ENCODE measurements at regions not wholly inside any gene's neighbourhood (a gene's known extent, or its start where the extent isn't known, plus 50 kb on each side); places are given as distances from the start of the nearest gene placed in this dataset.
"Not testable (repeated sequence)": the region's sequence is repeated elsewhere in the genome, so short reads cannot be mapped to it uniquely, and the experiment has no call there.

DNA sequence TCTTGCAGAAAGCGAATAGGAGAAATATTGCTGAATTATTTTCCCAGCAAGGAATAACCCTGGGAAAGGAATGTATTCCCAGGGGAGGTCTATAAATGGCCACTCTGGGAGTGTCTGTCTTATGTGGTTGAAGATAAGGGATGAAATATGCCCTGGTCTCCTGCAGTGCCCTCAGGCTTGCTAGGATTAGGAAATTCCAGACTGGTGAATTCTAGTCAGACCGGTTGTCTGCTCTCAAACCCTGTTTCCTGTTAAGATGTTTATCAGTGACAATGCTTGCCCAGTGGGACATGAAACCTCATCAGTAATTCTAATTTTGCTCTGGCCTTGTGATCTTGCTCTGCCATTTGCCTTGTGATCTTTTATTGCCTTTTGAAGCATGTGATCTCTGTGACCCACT lies 148.2 kb upstream of the CHODL start:
- DNase-seq, result not testable (repeated sequence)

DNA sequence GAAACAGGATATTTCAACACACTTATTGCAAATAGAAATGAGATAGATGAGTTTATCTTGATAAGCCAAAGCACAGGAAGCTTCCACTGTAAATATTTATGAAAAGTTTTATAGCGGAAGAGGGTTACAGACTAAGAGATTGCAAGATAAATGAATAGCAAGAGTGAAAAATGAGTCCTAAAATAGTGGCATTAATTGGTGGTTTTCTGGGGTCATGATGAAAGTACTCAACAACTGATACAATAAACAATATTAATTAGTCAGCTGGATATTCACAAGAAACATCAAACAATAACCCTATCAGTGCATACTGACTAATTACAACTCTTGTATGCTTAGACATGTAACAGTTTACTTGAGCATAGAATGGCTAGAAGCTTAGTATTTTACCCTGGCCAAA lies 154.8 kb upstream of the CHODL start:
- no peak for DNase-seq

DNA sequence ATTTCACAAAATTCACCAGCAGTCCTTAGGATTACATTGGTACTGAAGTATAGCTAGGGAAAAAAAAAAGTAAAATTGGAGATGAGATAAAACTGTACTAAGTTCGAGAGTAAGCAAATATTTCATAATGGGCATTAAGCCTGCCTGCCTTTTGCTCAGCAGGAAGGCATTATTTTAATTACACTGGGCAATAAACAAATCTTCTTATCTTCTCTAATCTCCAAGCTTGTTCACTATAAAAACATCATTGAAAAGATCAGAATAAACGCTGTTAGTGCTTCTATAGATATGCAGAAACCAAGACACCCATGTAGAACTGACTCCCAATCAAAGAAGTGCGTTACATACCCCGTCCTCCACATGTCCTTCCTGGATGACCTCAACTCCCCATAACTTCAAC lies 174.2 kb upstream of the CHODL start:
- DNase-seq, result no peak

DNA sequence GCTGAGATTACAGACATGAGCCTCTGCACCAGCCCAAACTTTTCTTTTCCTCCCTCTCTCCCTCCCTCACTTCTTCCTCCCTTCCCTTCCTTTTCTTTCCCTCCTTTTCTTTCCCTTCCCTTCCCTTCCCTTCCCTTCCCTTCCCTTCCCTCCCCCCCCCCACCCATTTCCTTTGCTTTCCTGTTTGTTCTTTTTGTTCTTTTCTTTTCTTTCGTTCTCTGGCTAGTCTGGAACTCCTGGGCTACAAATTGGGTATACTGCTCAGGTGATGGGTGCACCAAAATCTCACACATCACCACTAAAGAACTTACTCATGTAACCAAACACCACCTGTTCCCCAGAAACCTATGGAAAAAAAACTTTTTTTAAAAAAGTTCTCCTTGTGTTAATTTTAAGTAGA lies 174.8 kb upstream of the CHODL start:
- DNase-seq, result no peak

DNA sequence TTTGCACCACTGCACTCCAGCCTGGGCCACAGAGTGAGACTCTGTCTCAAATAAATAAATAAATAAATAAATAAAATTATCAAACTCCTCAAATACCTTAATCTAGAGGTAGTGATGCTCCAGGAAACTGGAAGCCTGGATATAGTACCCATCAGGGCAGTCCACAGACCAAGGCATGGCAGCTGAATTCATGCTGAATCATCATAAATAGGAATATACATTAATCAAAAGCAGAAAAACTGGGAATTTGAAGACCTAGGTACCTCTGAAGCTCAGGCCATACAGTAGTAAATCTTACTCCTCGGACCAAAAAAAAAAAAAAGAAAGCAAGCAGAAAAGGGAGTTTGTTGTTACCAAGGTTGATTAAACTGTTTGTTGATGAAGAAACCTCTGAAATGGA lies 184.2 kb upstream of the CHODL start:
- no peak for DNase-seq

DNA sequence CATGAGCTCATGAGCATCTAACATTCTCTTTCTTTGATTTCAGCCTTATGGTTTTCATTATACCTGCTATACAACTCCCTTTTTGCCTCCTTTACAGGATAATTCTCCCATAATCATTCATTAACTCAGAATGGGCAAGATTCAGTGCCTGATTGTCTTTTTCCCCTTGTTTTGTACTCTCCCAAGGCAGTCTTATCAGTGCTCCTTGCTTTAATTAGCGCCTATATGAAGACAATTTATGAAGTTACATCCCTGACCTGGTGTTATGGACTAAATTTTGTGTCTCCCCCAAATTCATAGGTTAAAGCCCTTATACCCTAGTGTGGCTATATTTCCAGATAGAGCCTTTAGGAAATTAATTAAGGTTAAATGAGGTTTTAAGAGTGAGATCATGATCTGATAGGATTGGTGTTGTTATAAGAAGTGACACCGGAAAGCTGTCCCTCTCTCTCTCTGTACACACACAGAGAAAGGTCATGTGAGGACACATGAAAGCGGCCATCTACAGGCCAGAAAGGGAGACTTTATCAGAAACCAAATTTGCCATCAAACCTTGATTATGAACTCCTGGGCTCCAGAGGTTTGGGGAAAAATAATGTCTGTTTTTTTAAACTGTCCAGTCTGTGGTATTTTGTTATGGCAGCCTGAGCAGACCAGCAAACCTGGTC lies 185.8 kb upstream of the CHODL start:
- DNase-seq, result no peak

DNA sequence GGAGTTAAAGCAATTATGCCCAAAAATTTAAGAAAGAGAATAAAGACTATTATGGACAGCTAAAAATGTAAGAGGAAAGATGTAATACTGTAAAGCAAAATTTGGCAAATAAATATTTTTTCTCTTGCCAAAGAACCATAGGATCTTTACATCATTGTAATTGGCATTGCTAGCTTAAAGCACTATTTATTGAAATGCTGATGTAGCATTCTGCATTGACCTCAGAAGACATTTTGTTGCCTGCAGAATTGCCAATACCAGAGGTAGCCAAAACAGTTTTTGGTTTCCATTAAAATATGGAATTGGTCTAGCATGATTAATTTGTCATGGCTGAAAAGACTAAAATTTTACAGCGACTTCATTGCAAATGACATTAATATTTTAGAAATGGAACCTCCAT lies 191.5 kb upstream of the CHODL start:
- DNase-seq, result no peak

DNA sequence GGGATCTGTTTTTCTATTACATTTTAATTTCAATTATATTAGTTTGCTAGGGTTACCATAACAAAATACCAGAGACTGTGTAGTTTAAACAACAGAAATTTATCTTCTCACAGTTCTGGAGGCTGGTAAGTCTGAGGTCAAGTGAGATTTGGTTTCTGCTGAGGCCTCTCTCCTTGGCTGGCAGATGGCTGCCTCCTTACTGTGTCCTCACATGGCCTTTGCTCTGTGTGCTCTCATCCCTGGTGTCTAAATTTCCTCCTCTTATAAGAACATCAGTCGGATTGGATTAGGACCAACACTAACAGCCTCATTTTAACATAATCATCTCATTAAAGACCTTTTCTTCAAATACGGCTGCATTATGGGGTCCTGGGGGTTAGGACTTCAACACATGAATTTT lies 195.2 kb upstream of the CHODL start:
- DNase-seq, result peak; percentile 82

DNA sequence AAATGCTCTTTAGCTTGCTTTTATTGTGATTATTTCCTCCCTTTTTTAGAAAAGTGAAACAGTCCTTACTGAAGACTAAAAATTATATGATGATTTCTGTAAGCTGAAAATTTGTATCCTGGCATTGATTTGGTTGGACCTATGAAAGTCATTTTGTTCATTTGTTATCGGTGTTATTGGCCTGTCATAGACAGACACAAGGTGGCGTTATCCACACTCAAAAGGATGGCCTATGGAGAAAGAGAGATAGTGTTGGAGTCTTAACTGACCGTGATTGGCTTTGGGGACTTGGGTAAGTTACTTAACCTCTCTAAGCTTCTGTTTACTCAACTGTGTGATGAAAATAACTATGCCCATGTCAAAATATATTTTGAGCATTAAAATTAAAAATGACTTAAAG lies 203.6 kb upstream of the CHODL start:
- DNase-seq, result peak; percentile 62

DNA sequence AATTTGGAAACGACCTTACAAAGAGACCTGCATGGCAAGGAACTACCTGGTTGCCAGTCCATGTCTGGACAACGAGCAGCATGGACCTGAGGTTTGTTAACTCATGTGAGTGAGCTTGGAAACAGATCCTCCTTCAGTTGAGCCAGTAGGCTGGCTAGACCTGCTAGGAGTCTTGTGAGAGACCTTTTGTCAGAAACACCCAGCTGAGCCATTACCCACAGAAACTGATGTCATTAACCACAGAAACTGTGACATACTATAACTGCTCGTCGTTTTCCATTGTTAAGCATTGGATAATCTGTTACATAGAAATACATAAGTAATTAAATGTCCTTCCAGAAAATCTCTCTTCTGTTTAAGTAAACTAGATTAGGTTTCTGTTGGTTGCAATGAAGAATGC lies 211.1 kb upstream of the C21orf91 start:
- DNase-seq, result no peak

DNA sequence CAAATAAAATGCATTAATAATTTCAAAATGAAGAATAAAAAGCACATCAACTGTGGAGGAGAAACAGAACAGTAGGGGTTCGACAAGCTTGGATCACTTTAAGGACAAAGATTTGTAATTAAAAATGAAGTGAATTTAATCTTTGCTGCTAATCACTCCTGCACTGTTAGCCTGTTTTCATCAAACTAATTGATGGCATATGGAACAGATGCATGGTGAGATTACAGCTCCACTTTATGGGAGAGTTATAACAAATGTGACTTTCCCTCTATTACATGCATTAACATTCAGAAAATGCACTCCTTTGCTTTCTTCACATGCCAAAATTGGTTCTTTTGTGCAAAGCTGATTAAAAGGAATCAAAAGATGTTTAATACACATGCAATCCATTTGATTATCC lies 207.2 kb upstream of the C21orf91 start:
- no peak for DNase-seq

DNA sequence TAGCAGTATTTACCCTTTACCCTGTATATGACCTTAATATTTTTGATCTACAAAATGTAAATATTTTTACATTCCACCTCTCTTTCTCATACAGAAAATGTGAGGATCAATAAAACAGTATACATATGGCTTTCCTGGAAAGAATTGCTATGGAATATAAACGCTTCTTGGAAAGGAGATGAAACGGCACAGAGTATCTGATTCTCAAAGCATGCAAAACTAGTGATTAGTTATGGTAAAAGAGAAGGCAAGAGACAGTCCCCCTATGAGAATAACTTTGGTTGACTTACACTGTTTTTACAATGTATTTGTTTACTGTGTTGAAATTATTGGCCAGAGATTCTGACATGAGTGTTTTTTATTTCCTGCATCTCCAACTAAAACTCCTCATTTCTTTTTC lies 204.6 kb upstream of the C21orf91 start:
- no peak for DNase-seq

DNA sequence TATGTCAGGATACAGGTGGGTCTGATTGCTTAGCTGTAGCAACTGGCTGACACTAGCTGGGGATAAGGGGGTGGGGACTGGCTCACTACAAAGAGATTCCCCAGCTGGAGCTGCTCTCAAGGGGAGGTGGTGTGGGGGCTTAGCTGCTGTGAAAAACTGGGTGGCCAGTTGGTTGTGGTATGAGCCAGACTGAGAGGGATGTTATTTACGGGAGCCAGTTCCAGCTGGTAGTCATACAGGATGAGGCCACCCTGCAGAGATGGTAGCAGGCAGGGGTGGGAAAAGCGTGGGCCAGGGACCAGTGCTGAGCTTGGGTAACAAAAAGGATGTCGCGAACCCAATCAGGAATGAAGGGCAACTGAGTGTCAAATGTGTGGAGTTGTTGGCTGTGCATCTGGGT lies 204.0 kb upstream of the C21orf91 start:
- no peak for DNase-seq

DNA sequence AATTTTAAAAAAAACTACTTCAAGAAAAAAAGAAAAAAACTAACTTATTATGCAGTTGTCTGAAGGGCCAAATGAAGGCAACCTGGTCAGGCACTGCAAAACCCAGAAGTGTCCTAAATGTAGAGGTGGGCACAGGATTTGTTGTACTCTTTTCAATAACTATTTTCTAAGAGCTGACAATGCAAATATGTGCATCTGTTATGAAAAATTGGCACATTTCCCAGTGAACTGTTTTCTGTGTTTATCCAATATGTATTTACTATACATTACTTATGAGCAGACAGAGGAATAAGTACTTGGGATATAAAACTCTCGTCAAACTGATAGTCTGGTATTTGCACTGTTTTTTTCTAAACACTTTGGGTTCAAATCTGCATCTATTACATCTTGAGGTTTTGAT lies 188.0 kb upstream of the C21orf91 start:
- DNase-seq, result no peak

DNA sequence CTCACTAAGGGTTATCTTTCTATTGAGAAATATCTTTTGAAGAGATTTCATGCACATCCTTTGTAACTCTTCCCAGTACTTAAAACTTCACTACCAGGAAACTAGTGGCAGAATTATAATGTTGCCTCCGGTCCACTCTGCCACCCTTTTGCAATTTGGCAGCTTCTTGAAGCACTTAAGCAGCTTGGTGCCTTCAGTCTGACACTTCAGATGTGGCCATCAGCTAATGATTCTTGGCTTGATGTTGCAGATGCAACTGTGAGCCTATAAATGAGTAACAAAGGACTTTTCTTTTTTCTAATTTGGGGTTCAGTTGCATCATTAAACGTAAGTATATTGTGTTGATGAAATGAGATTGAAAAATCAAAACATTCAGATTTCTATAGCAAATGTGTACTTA lies 187.5 kb upstream of the C21orf91 start:
- no peak for DNase-seq

DNA sequence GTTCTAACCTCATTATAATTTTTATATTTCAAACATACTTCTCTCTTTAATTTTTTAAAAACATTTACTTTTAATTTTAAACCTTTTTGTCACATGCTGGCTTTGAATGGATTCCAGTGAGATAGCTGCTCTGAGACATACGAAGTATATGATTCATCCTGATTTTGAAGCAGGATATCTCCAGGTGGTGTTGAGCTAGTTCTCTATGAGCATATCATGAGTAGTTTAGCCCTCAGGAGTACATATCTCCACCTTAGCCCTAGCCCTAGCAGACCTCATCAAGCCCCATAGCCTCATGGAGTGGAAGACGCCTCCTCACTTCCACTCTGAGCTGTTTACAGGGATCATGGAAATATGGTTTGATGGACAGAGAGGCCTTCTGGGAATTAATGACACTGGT lies 183.2 kb upstream of the C21orf91 start:
- DNase-seq, result no peak

DNA sequence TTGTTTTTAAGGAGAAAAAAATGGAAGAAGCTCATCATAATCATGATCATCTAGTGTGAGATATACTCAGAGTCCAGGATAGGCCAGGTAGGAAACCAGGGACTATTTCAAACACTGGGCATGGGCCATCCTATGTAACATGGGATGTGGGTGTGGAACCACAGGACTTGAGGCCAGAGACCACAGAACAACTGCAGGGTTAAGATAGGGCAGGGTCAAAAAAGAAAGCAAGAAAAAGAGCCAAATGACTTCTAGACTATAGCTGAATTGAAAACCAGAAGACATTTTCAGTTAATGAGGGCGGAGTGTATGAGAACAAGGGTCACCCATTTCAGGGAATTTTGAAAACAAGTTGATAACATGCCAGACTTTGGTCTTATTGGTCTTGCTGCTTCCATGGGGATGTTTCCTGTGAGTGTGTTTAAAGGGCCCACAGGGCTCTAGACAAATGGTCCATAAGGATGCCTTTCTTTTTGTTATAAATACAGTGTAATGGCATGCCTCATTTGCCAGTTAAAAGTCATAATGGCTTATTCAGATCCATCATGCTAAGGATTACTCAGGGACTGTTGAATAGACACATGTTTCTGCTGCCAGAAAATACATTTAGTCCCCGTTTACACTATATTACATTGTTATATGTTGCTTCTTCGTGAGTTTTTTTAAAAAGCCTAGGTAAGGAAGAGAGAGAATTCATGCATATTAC lies 182.0 kb upstream of the C21orf91 start:
- DNase-seq, result no peak

DNA sequence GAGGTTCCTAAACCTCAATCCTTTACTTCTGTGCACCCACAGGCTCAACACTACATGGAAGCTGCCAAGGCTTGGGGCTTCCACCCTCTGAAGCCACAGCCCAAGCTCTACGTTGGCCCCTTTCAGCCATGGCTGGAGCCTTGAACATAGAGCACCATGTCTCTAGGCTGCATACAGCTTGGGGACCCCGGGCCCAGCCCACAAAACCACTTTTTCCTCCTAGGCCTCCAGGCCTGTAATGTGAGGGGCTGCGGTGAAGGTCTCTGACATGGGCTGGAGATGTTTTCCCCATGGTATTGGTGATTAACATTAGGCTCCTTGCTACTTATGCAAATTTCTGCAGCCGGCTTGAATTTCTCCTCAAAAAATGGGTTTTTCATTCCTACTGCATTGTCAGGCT lies 179.4 kb upstream of the C21orf91 start:
- not testable (repeated sequence) for DNase-seq

DNA sequence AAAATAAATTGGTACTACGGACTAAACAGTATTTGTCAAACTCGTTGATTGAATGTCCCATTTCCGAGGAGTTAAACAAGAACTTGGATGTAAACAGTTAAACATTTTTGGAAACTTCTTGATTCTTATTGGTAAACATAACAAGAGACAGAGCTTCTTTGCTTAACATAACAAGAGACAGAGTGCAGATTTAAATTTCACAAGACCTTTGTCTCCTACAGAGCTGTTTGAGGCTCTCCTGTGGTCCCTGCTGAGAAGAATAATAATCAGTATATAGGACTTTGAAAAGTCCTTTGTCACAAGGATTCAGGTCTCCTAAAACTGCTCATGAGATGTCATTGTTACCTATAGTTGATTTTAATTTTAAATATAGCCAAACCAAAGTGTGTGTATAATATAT lies 170.6 kb upstream of the C21orf91 start:
- no peak for DNase-seq

DNA sequence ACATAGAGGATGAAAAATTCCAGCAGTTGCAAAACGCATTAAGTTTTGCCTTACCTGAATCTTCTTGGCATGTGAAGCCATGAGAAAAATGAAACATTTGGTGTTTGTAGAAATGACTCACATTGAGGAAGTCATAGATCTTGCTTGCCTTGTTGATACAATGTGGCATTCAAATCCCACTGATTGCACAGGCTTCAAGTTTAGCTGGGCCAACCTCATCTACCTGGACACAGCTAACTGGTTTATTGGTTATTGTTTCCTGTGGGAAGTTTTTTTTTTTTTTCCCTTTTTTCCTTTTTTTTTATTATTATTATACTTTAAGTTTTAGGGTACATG lies 168.9 kb upstream of the C21orf91 start:
- no peak for DNase-seq

DNA sequence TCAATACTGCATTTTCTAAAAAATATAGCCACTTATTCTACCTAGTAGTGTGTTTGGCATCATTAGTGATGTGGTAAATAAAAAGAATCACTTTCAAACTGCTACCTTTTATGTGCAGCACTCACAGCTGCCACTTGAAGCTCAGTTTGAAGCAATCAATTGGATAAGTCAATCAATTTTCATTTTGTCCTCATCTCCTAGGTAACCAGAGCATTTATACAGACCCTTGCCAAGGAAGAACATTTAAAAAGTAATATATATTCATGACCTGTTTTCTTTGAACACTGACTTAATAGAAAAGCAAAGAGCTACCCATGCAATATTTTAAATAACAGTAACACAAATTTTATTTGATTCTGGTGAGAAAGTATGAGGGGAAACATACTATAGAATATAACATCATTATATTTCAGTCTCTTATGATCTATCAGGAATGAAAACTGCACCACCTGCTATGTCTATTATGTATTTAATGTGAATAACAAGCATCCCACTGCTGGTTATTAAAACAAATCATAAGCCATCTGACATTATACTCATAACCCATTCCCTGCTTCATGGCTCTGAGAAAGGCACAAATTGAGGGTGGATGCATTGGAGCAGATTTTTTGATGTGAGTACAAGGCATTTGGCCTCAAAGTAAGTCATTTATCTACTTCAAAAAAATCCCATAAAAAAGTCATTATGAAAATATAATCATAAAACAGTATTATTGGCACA lies 168.4 kb upstream of the C21orf91 start:
- DNase-seq, result no peak

DNA sequence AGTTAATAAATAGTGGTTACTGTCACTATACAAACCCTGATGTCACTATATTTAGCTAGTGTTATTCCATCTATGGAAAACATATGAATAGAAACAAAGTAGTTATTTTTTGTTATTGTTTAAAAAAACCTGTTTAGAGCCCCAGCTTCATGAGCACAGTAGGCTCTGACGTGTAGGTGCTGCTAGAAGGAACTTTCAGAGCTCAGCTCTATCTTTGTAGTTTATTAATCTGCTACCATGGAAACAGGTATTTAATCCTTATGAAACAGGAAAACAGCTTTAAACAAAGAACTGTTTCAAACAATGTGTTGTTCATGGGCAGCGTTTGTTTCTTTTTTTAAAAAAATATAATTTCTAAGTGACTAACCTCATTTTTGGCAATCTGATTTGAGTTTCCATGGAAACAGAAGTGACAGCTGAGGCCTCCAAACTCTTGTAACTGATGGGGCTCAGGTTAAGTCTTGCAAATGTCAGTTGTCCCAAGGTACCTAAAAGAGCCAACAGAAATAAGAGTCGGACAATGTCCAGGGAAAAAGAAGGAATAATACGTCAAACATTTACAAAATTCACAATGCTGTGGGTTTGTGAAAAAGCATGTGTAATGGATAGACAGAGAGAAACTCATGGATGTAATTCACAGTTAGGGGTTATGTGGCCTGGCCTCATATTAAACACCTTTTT lies 162.0 kb upstream of the C21orf91 start:
- DNase-seq, result no peak

DNA sequence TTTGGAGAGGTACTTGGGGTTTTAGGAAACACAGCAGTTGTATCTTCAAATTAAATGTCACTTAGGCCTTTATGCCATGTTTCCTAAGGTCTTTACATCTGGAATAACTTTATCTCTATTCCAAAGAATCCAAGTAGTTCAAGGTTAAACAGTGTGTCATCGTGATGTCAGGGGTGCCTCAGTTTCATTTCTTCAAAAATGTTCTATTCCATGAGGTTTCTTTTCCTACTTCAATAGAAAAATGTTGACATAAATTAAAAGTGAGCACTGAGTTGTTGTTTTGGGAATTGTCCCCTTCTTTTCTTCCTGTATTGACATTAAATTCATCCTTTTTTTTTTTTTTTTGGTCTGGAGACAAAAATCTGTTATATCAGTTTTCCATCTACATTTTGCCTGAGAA lies 160.6 kb upstream of the C21orf91 start:
- no peak for DNase-seq

DNA sequence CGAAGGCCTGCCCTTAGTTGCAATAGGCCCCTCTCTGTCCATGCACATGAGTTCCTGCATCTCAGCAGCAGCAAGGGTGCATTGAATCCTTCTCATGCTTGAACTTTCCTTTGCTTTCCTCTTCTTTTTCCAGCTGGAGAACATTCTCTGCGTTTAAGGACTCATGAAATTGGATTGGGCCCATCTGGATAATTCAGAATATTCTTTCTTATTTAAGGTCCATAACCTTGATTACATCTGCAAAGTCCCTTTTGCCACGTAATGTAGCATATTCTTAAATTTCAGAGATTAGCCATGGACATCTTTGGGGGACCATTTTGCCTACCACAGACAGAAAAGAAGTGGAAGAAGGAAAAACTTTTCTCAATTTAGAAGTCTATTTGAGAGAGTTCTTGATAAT lies 159.7 kb upstream of the C21orf91 start:
- DNase-seq, result no peak
